ENCODE measurements at regions not wholly inside any gene's neighbourhood (a gene's known extent, or its start where the extent isn't known, plus 50 kb on each side); places are given as distances from the start of the nearest gene placed in this dataset.
"Not testable (repeated sequence)": the region's sequence is repeated elsewhere in the genome, so short reads cannot be mapped to it uniquely, and the experiment has no call there.

DNA sequence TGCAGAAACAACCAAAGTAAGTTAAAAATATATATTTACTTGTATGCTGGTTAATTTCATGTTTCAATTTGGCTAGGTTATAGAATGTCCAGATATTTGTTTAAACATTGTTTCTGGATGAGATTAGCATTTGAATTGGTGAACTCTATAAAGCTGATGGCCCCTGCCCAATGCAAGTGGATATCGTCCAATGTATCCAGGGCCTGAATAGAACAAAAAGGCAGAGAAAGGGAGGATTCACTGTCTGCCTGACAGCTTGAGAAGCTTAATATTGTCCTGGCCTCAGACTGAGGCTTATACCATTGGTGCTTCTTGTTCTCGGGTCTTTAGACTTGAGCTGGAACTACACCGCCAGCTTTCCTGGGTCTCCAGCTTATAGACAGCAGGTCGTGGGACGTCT, 446.7 kb upstream of the ACTBL2 start:
- DNase-seq: no peak
- ATAC-seq: no peak
- H3K4me1 ChIP-seq: no peaks in the 10 kb centered on the region
- H3K36me3 ChIP-seq: no peaks in the 10 kb centered on the region
- 74 to 93% methylated on average over 5 of the region's 5 CpGs for WGBS, 2 donors
- no peaks in the 10 kb centered on the region for H3K27me3 ChIP-seq
- H3K9me3 ChIP-seq: peaks cover 0 to 13% (median 4%) of the 10 kb centered on the region in 11 donors
- H3K4me3 ChIP-seq: no peak overlapping the region
- no peak for TF ChIP-seq CTCF (IDR thresholded peaks at IDR 0.05)
- no peak overlapping the region for H3K27ac ChIP-seq
- intact Hi-C loops (cut with DNase I): no loop called here

- H3K4me1 ChIP-seq; H3K36me3 ChIP-seq; intact Hi-C loops (cut with DNase I); H3K27ac ChIP-seq; H3K9me3 ChIP-seq; H3K4me3 ChIP-seq; H3K27me3 ChIP-seq; ATAC-seq; DNase-seq: not testable (repeated sequence)
- 91 to 93% methylated on average over 6 of the region's 6 CpGs for WGBS, 2 donors
These were observed 440.5 kb upstream of the ACTBL2 start for GRCh38 chr5:57923094-57923493.

- Histone ChIP-seq H3K9me3 (no peaks in the 10 kb centered on the region), H3K36me3 (no peaks in the 10 kb centered on the region), H3K27ac (no peak overlapping the region), H3K4me1 (peaks cover 0 to 3% (median 0%) of the 10 kb centered on the region in 9 donors), H3K27me3 (no peaks in the 10 kb centered on the region), H3K4me3 (no peak overlapping the region)
- DNase-seq (no peak), ATAC-seq (no peak)
- TF ChIP-seq CTCF (IDR thresholded peaks at IDR 0.05): no peak
- intact Hi-C loops (cut with DNase I): no loop called here
- WGBS, 2 donors: 49% methylated on average over 2 of the region's 2 CpGs
These were observed 434.4 kb upstream of the ACTBL2 start for GRCh38 chr5:57917004-57917403.

- H3K36me3 ChIP-seq: no peaks in the 10 kb centered on the region
- no peak for TF ChIP-seq CTCF (IDR thresholded peaks at IDR 0.05)
- ATAC-seq (no peak), DNase-seq (no peak)
- H3K9me3 ChIP-seq: no peaks in the 10 kb centered on the region
- intact Hi-C loops (cut with DNase I): no loop called here
- no peak overlapping the region for H3K4me3 ChIP-seq
- H3K27me3 ChIP-seq: no peaks in the 10 kb centered on the region
- no peak overlapping the region for H3K27ac ChIP-seq
- 51 to 54% methylated on average over 3 of the region's 3 CpGs for WGBS, 2 donors
- H3K4me1 ChIP-seq: peaks cover 0 to 7% (median 0%) of the 10 kb centered on the region in 9 donors
These were observed 432.9 kb upstream of the ACTBL2 start for GRCh38 chr5:57915536-57915935.

DNA sequence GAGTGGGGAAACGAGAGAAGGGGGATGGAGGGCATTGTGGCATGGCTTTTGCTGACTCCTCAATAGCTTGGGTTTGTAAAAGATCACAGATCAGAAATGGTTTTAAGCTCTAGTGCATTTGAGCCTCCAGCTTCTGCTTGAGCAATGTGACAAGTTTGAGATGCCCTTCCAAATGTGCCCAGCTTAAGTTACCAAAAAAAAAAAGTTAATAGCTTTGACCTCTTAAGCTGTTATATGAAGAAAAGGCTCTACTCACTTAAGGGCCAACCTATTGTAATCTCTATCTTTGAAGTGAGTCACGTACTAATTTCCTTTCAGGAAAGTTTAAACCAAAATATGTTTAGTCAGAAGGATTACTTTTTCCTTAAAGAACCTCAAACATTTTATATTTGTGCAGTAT, 428.8 kb upstream of the ACTBL2 start:
- DNase-seq (no peak), ATAC-seq (no peak)
- 72 to 73% methylated on average over 2 of the region's 2 CpGs for WGBS, 2 donors
- H3K27ac ChIP-seq: no peak overlapping the region
- TF ChIP-seq CTCF (IDR thresholded peaks at IDR 0.05): no peak
- peaks cover 0 to 7% (median 0%) of the 10 kb centered on the region in 9 donors for H3K4me1 ChIP-seq
- intact Hi-C loops (cut with DNase I): no loop called here
- H3K36me3 ChIP-seq: no peaks in the 10 kb centered on the region
- H3K9me3 ChIP-seq: no peaks in the 10 kb centered on the region
- no peaks in the 10 kb centered on the region for H3K27me3 ChIP-seq
- H3K4me3 ChIP-seq: no peak overlapping the region
